SKM-1 (cell line): ENCODE measurements at regions not wholly inside any gene's neighbourhood (a gene's known extent, or its start where the extent isn't known, plus 50 kb on each side); places are given as distances from the start of the nearest gene placed in this dataset.
"Not testable (repeated sequence)": the region's sequence is repeated elsewhere in the genome, so short reads cannot be mapped to it uniquely, and the experiment has no call there.

Experiments
- DNase-seq: peaks from one replicate; lab custom pipeline; 2025; ENCODE audit not compliant: unreplicated experiment; lab: John Stamatoyannopoulos, UW

DNA sequence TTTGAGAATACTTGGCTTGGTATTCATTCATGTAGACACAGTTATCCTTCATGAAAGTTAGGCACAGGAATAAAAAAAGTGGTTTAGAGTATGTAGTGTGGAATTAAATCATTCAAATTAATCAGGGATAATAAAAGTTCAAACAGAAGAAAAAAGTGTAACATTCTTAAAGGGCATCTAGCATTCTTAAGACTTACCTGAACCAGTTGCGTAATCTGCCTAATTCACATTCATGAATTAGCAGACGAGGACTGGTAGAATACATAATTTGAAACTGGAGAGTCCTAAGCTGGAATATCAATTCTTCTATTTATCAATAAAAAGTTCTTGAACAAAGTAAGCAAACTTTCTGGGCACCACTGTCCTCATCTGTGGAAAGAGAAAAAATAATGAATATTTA lies 157.0 kb upstream of the DEPDC1 start:
- no peak for DNase-seq

DNA sequence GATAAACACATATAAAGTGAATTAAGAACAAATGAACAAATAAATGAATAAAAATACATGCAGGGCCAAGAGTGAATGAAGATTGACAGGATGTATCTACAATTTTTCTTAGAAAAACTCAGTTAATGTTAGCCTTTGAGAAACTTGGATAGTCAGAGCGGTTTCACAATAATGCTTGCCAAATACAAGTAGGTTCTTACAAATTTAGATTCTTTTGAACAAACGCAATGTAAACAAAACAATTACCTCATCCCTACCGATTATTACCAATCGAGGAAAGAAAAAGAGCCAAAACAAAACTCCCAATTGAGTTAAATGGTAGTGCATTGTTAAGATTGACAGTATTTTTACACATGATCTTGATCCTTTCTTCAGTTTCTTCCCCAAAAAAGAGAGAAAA lies 176.9 kb upstream of the DEPDC1 start:
- DNase-seq: no peak

DNA sequence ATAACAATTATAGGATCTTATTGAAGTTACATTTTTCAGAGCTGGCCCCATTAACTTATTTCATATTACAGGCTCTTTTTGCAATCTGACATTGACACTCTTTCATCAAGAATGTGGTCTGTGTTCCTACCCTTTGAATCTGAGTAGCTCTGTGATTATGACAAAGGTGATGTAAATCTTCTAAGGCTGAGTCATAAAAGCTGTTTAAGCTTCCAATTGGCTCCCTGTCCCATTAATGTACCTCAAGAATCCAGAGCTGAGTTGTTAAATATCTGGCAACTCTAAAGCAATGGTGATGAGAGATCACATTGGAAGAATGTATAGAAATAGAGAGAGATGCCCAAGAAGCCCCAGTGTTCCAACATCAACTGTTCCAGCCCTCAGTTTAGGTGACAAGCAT lies 178.5 kb upstream of the DEPDC1 start:
- no peak for DNase-seq

DNA sequence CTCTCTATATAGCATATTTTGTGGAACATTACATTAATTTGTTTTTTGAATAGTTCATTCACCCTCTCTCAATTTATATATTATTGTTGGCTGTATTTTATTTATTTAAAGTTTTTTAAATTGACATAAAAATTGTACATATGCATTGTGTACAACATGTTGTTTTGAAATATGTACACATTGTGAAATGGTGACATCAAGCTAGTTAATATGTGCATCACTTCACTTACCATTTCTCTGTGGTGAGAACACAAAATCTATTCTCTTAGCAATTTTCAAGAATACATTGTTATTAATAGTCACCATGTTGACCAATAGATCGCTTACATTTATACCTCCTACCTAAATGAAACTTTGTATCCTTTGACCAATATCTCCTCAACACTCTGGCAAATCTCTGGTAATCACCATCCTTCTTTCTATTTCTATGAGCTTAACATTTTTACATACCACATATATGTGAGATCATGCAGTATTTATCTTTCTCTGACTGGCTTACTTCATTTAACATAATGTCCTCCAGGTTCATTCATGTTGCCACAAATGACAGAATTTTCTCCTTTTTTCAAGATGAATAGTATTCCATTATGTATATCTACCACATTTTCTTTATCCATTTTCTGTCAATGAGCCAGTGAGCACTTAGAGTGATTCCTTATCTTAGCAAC lies 180.9 kb upstream of the DEPDC1 start:
- DNase-seq: no peak

DNA sequence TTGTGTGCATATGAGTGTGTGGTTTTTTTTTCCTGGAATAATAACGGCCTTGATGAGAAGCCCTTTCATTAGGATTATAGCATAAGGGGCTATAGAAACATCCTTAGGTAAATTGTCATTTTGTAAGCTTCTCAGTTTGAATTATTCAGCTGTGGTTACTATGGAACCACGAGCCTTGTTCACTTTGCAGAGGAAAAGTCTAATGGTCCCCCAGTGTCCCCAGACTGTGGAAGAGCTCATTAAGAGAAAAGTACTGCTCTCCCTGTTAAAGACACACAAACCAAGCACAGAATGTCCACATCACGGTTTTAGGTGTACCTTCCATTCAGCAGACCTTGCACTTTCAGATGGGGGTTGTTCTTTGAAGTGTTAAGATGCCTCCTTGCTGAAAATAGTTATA lies 199.3 kb upstream of the DEPDC1 start:
- DNase-seq: no peak

DNA sequence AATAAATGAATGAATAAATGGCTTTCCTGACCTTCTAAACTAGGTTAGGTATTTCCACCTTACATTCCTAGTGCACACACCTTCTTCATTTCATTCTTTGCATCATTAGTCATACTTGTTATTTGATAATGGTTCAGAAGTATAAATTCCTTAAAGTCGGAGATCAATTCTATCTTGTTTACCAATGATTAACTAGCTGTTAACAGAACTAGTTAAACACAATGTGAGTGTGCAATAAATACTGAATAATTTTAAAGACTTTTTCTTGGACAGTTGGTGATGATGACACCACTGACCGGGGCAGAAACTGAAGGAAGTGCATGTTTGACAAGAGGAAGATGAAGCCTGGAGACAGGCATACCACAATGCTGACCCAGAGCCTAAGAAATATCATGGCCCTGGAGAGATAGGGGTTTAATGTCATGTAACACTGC lies 207.1 kb upstream of the DEPDC1 start:
- no peak for DNase-seq

DNA sequence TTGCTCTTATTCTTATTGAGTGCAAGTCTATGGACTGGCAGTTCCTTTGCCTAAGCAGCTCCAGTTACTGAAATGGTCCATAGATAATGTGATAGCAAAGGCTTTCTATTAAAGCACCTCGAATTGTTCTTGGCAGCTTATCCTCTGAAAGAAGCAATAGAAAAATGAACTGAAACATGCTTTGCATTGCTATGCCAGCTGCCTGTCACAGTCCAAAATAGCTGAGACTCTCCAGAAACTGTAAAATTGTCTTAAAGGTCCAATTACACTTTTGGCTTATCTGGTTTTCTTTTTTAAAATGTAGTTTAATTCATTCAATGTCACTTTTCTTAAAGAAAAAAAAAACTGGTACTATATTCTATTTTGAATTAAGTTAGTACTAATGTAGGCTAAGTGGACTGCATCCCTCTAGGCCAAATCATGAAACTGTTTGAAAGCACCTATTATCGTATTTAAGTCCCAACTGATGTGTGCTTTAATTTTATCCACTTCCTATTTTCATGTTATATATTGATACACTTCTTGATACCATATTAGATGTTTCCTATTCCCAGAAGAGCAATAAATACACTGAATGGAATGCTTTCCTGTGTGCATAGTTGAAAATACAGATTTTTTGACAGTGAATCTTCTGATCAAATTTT lies 208.0 kb upstream of the DEPDC1 start:
- DNase-seq: no peak

DNA sequence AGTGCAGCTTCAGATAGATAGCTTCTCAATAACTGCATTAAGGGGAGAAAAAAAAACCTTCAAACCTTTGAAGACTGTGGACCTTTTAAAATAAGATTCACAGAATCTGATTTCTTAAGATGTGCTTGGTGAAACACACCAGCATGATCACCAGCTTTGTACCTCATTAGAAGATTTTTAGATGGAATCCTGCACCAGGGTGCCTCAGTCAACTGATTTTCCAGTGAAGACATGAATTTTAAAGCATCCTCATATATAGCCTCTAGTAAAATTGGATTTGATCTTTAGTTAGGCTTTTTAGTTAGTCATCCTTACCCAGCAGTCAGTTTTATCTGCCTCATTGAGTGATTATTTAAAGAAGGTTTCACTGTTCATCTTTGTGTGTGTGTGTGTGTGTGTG lies 208.6 kb upstream of the DEPDC1 start:
- no peak for DNase-seq

DNA sequence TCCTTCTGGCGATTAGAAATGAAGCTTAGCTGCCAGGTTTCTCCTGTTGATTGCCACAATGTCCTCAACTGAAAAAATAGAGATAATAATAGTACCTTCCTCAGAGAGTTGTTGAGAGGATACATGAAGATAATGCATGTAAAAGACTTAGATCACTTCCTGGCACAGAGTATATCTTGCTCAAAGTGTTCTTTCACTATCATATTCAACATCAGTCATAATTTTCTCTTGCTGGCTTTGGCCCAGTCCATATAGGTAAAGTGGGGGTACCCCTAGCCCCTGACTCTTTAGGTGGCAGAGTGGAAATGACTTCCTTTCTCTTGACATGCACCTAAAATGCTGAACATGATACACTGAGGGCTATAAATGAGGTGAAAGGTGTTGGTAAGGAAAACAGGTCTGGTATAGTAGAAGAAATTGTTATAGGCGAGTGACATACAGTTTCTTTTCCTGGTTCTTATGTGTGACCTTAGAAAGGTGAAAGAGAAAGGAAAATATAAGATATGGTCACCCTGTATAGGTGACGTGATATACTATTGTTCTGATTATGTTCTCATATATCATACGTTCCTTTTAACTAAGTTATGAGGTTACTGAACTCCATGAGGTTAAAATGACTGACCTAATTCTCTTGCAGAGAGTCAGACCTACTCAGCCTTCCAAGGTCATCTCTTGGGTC lies 209.9 kb upstream of the DEPDC1 start:
- DNase-seq: no peak

DNA sequence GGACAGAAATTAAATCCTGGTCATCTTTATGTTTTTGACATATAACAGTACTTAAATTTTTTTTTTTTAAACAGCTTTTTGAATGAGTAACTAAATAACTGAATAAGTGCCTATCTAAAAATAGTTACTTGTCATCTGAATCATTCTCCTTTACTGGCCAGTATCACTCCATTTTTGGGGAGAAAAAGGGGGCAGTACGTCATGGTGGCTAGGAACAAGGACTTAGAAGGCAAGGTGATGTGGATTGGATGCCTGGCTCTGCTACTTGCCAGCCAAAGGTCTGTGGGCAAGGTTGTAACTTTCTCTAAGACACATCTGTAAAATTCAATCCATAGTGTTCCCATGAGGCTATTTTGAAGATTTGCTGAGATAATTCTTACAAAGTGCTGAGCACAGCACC lies 220.4 kb upstream of the DEPDC1 start:
- DNase-seq: no peak

DNA sequence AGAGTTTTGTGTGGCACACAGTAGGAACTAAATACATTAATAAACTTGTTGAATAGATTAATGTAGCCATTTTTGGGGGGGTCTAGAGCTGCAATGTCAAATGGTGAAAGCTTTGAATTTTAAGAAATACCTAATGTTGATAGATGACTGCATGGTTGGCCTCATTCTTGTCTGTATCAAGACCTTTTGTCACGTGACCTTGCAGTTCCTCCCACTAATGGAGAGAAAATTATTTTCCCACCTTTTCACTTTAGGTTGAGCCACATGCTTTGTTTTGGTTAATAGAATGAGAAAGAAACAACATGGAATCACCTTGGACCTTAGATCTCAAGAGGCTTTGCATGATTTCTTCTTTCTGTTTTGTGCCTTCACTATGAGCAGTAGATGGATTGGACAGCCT lies 223.6 kb upstream of the DEPDC1 start:
- DNase-seq: no peak

DNA sequence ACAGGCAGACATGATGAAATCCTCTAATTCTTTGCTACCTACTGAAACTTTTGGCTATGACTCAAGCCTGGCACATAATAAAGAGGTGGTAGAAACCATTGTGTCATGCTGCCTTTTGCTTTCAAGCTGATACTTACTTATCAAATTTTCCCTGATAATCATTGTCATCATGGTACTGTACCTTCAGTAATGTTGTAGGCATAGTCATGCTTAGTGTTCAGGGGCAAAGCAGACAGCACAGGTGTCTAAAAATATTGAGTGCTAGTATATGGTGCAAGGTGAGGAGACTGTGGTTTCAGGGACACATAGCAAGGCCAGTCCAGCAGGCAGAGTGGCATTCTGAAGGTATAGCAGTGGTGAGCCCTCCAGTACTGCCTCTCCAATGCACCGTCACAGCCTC lies 226.9 kb upstream of the DEPDC1 start:
- no peak for DNase-seq

DNA sequence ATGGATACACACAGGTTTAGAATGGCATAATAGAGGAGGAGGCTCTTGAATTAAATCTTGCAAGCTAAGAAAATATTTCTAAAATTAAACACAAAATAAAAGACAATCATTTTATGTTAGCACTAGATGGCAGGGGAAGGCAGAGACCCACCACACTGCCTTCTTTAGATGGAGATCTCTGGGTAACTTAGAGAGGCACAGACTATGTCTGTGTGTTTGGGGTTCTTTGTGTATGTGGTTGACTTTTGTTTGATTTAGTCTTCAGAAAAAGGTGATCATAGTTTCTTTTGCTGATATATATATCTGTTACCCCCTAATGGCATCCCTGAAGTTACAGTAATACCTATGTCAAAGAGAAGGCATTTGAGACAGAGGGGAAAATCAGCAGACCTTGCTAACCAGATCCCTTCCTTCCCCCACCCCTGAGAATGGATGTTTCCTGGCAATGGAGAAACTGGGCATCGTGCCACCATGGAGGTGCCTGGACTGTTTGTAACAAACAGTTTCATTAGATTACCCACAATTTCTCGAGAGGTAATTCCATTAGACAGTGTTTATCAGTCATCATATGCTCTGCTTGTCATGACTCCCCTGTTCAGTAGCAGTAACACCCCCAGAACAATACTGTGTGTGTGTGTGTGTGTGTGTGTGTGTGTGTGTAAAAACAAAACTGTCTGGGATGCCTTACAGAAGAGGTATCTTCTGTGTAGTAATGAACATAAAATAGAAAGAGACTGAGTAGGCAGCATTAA lies 228.3 kb upstream of the DEPDC1 start:
- DNase-seq: no peak

DNA sequence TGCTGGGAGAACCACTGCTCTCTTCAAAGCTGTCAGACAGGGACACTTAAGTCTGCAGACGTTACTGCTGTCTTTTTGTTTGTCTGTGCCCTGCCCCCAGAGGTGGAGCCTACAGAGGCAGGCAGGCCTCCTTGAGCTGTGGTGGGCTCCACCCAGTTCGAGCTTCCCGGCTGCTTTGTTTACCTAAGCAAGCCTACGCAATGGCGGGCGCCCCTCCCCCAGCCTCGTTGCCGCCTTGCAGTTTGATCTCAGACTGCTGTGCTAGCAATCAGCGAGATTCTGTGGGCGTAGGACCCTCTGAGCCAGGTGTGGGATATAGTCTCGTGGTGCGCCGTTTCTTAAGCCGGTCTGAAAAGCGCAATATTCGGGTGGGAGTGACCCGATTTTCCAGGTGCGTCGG lies 242.6 kb upstream of the DEPDC1 start:
- DNase-seq: not testable (repeated sequence)

DNA sequence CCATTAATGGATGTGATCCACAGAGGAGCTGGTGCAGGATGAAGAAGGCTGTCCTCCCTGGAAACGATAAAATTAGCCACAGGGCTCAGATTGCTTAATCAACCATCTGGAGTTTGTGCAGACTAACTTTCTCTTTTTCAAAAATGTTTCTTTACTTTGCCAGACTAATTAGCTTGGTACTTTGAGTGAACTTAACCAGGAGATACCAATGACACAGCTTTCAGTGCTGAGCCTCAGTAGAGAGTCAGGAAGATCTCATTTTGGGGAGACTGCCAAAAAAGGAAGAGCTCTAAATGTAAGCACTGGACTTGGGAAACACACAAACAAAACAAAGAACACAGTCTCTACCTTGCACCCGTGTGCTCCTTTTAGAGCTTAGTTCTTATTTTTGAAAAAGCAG lies 248.1 kb upstream of the DEPDC1 start:
- DNase-seq: no peak

DNA sequence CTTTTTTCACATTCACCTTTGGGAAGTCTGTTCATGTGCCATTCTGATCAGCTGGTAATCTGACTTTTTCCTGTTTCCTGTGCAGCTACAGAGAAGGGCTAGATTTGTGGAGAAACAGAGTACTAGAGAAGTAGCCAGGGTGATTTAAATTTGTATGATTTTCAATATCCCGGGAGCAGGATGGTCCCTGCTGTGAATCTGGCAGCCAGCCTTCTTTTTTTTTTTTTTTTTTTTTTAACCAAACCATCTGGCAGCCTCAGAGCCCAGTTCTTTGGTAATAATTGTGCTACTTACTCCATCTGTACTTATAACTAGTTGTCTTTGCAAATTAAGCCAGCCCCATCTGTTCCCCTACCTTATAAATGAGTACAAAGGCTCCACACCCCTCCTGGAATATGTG lies 248.6 kb upstream of the DEPDC1 start:
- no peak for DNase-seq

DNA sequence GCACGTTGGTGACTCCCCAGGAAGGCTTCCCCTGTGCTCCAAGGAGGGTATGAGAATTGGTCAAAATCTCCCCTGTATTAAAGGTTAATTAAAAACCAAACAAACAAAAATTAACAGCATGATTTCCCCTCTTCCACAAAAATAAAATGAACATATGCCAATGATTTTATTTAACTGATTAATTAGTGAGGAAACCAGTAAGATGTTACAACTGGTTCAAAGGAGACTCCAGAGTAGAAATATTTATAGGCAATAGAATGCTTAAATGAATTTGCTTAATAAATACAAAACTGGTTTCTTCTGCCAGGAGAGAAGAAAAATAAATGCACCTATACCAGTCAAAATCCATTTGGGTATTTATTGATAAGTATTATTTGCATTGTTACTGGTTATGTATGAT lies 249.5 kb upstream of the DEPDC1 start:
- no peak for DNase-seq

DNA sequence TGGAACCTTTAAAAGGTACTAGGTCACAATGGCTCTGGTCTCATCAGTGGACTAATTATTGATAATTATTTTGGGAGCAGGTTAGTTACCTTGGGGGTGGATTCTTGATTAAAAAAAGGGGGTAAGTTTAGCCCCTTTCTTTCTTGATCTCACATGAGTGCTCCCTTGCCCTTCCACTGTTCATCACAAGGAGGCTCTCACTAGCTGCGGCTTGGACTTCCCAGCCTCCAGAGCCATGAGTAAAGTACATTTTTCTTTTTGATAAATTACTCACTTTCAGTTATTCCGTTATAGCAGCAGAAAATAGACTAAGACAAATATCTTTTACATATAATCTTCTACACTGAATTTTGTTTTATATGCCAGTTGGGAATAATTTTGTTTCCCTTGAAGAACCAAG lies 254.8 kb upstream of the DEPDC1 start:
- DNase-seq: no peak

DNA sequence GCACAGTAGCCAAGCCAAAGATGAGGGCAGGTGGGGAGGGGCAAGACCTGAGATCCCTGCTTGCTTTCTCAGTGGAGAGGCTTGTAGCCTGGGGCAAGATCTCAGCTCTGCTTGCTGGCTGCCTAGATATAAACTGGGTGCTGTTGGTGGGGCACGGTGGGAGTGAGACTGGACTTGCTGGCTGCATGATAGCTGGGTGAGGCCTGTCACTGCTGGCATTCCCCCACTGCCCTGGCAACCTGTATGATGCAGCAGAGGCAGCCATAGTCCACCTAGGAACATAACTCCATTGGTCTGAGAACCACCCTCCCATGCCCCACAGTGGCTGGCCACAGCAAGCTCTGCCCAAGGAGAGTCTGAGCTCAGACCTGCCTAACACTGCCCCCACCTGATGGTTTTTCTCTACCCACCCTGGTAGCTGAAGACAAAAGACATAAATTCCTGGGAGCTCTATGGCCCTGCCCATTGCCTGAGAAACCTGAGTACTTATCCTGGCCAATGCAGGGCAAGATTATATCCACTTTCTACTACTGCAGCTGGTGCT lies 261.9 kb upstream of the DEPDC1 start:
- no peak for DNase-seq

DNA sequence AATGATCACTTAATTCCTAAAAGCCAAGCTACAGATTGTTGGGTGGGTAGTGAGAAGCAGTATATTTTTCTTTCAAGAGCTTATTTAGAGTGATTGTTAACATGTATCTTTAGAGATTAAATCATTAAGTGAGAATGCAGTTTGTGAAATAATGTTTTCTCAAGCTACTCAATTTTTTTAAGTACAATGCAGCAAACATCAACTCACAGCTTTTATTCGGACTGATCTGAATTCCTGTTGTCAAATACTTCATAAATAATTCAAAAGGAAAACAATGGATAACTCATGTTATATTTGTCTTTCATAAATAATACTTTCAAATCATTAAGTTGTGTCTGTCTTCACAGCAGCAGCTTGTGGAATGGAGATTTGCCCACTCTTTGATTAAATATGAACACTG lies 271.1 kb upstream of the DEPDC1 start:
- no peak for DNase-seq

DNA sequence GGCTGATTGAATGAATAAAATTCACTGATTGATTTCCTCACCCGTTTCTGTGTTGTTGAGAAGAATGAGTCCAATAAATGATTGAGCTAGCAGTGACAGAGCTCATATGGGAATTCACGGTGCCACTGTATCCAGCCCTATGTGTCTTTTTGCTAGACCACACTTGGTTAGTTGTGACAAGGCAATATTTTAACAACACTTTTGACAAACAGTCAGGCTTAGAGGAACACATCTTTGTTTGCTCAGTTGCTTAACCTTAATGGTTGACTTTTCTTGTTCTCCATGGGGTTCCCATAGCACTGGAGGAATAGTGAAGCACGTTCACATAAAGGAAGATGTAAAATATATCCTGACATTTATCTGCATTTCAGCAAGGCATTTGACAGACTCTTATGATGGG lies 273.9 kb upstream of the DEPDC1 start:
- DNase-seq: no peak

DNA sequence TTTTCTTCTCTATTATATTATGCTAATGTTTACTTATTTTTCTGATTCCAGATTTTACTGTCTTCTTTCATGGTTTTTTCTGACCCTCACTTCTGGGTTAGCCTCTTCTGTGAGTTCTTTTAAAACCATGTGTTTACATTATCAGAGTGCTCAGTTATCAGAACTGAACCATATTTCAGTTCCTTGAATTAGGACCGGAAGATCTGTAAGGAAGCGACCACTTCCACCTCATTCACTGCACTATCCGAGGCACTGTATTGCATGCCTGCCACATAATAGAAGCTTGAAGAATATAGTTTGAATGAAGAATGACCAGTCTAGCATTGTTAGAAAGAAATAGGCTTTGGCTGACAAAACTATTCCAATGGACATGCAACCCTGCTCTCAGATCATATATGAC lies 281.0 kb upstream of the DEPDC1 start:
- DNase-seq: no peak
